ENCODE measurements at regions not wholly inside any gene's neighbourhood (a gene's known extent, or its start where the extent isn't known, plus 50 kb on each side); places are given as distances from the start of the nearest gene placed in this dataset.

DNA sequence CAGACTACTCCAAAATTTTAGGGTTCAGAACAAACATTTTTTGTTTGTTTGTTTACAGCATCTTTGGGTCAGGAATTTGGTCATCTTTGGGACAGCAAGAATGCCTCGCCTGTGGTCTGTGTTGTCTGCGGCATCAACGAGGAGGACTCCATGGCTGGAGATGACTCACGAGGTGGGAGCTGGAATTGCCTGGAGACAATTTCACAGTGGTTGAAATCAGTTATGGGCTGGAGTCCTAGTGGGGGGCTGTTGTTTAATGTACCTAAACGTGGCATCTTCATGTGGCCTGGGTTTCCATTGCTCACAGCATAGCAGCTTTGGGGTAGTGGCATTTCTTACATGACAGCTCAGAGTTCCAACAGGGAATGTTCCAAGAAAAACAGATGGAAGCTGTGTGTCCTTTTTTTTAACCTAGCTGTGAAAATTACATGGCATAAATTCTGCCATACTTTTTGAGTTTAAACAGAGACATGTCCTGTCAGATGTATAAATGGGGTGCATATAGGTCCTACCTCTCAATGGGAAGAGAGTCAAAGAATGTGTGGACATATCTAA, 507.3 kb upstream of the CBLB start:
- ATAC-seq: no peak
- DNase-seq: no peak
- no peak overlapping the region for H3K27ac Mint-ChIP-seq
- peaks cover 2% of the 10 kb centered on the region for H3K4me1 Mint-ChIP-seq
- H3K9me3 ChIP-seq (ENCODE audit: control insufficient read depth, low read length, poor library complexity, severe bottlenecking): no peaks in the 10 kb centered on the region
- H3K36me3 Mint-ChIP-seq (ENCODE audit: low read depth): no peaks in the 10 kb centered on the region
- peaks cover 6% of the 10 kb centered on the region for H3K27me3 Mint-ChIP-seq
- no peak overlapping the region for H3K4me3 Mint-ChIP-seq

DNA sequence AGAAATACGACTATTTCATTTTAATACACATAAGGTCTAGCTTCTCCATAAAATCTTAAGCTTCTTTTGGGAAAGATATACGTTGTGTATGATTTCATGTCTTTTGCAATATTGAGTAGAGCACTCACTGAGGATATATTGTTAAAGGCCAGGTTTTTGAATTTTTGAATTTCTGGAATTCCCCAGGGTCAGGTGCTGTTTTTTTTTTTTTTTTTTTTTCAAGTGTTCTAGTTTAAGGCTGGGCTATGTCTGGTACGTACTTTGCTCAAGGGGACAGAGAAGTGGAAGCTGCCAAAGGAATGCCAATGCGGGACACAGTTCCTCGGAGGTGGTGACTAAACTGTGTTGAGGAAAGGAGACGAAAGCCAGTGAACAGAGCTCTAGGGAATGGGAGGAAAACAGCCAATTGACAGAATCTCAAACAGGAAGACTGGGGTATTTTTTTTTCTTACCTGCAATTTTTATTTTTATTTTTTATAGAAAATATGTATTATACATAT, 510.5 kb upstream of the CBLB start:
- Mint-ChIP-seq H3K27ac (no peak overlapping the region), H3K27me3 (no peaks in the 10 kb centered on the region), H3K36me3 (ENCODE audit: low read depth) (no peaks in the 10 kb centered on the region), H3K4me1 (no peaks in the 10 kb centered on the region), H3K4me3 (no peak overlapping the region)
- ATAC-seq: no peak
- H3K9me3 ChIP-seq (ENCODE audit: control insufficient read depth, low read length, poor library complexity, severe bottlenecking): no peaks in the 10 kb centered on the region
- no peak for DNase-seq

DNA sequence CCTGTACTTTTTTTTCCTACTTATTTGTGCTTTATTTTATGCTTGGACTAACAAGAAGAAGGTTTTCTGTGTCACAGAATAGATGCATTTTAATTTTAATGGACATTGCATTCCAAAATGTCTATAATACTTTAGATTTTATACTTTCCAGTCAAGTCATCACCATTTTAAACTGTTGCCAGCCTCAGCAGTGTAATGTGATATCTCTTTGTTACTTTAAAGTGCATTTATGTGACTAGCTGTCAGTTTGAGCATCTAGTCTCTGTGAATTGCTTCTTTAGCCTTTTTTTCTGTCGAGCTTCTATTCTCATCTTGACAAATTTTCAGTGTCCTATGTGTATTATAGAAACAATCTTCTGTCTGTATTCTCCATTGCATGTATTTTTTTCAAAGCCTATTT, 511.4 kb upstream of the CBLB start:
- H3K9me3 ChIP-seq (ENCODE audit: control insufficient read depth, low read length, poor library complexity, severe bottlenecking): no peaks in the 10 kb centered on the region
- no peaks in the 10 kb centered on the region for H3K4me1 Mint-ChIP-seq
- no peak for ATAC-seq
- no peak overlapping the region for H3K4me3 Mint-ChIP-seq
- H3K36me3 Mint-ChIP-seq (ENCODE audit: low read depth): no peaks in the 10 kb centered on the region
- no peaks in the 10 kb centered on the region for H3K27me3 Mint-ChIP-seq
- H3K27ac Mint-ChIP-seq: no peak overlapping the region
- DNase-seq: no peak

DNA sequence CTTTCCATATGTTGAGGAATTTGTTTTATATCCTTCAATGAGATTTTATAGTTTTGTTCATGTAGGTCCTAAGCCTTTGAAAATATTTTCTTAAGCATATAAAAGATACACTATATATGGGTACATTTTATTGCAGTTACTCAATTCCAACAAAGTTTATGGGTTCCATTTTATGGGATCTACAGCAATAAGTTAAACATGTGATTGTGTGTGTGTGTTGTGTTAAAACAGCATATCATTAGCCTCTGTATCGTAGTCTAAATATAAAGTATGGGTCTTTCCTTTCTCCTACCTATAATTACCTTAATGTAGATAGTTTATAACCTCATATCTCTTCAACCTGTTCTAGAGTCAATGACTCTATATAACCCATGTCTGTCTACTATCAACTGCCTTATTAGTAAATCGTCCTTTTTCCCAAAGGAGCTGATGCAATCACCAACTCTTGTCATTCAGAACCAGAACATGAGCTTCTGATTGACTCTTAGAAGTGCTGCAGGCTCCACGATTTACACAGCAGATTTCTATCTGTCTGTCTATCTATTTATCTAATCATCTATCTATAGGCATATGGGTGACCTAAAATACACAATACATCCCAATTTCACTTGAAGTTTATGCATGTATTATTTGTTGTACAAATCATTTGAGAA, 512.6 kb upstream of the CBLB start:
- ATAC-seq: no peak
- Mint-ChIP-seq H3K27ac (no peak overlapping the region), H3K4me1 (no peaks in the 10 kb centered on the region)

DNA sequence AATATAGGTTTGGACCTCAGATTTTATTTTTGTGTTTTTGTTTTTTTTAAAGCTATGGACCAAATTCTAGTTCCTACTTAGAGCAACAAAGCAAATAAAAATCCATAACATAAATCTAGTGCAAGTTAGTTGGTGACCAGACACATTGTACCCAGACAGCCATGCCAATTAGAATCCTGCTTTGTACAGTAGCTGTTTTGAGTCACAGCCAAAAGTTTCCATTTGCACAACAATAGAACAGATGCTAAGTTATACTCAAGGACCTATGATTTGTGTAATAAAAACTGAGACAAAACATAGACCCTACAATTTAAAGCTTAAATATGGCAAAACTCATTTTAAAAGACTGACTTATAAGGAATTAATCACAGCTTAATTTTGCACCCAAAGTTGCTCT, 513.1 kb upstream of the CBLB start:
- Mint-ChIP-seq H3K27me3 (no peaks in the 10 kb centered on the region), H3K36me3 (ENCODE audit: low read depth) (no peaks in the 10 kb centered on the region), H3K4me3 (no peak overlapping the region), H3K27ac (no peak overlapping the region), H3K4me1 (no peaks in the 10 kb centered on the region)
- no peak for ATAC-seq
- no peak for DNase-seq
- no peaks in the 10 kb centered on the region for H3K9me3 ChIP-seq (ENCODE audit: control insufficient read depth, low read length, poor library complexity, severe bottlenecking)

More for the DNA sequence above, 512.6 kb upstream of the CBLB start:
- DNase-seq: no peak
- no peaks in the 10 kb centered on the region for H3K9me3 ChIP-seq (ENCODE audit: control insufficient read depth, low read length, poor library complexity, severe bottlenecking)
- Mint-ChIP-seq H3K36me3 (ENCODE audit: low read depth) (no peaks in the 10 kb centered on the region), H3K4me3 (no peak overlapping the region), H3K27me3 (no peaks in the 10 kb centered on the region)

DNA sequence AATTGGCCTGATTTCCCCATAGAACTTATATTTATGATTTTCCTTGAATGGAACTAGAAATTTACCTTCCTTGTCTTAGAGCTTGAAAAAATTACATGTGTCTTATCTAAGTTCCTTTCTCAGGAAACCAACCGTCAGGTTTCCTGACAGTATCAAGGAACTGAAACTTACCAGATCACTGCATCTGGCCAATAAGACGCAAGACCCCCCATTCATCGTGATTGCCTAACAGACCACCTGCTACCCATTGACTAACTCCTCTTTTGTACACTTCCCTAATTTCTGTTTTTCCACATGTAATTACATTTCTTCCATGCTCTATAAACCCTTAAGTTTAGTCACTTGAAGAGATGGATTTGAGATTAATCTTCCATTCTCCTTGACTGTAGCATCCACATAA, 517.2 kb upstream of the CBLB start:
- no peaks in the 10 kb centered on the region for H3K4me1 Mint-ChIP-seq
- no peak for ATAC-seq
- no peaks in the 10 kb centered on the region for H3K27me3 Mint-ChIP-seq
- DNase-seq: no peak
- no peak overlapping the region for H3K27ac Mint-ChIP-seq
- H3K36me3 Mint-ChIP-seq (ENCODE audit: low read depth): no peaks in the 10 kb centered on the region
- H3K4me3 Mint-ChIP-seq: no peak overlapping the region
- H3K9me3 ChIP-seq (ENCODE audit: control insufficient read depth, low read length, poor library complexity, severe bottlenecking): no peaks in the 10 kb centered on the region

DNA sequence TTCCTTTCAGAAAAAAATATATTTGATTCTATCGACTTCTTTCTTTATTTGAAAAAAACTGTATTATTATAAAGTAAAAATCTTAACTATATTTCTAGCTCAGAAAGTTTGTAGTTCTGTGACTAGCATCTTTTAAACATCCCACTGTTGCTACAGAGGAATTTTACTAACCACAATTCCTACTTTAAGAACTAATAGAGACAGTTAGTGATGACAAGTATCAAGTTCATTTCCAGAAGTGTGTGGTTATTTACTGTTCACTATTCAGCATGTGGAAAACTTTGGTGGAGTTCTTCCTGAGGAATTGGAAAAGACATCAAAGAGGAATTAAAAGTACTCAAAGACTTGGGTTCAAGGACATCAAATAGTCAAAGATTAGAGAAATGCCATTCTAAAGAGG, 524.1 kb upstream of the CBLB start:
- Mint-ChIP-seq H3K36me3 (ENCODE audit: low read depth) (no peaks in the 10 kb centered on the region), H3K4me3 (no peak overlapping the region), H3K27ac (no peak overlapping the region), H3K4me1 (no peaks in the 10 kb centered on the region), H3K27me3 (no peaks in the 10 kb centered on the region)
- ATAC-seq: no peak
- no peaks in the 10 kb centered on the region for H3K9me3 ChIP-seq (ENCODE audit: control insufficient read depth, low read length, poor library complexity, severe bottlenecking)
- DNase-seq: no peak

DNA sequence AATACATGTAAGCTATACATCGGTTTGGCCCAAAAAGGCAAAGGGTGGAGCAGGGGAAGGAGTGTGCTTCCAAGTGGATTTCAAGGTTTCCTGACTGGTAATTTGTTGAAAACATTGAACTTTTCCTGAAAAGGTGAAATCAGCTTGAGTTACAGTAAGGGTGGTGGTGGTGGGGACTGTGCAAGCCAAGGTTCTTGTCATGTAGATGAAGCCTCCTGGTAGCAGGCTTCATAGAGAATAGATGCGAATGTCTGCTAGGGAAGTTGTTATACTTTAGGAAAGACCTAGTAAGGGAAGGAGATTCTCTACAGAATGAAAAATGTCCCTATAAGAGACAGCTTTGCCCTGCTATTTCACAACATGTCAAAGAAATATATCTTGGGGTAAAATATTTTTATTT, 528.2 kb upstream of the CBLB start:
- Mint-ChIP-seq H3K4me1 (no peaks in the 10 kb centered on the region), H3K27me3 (no peaks in the 10 kb centered on the region), H3K36me3 (ENCODE audit: low read depth) (no peaks in the 10 kb centered on the region), H3K4me3 (no peak overlapping the region), H3K27ac (no peak overlapping the region)
- no peak for DNase-seq
- ATAC-seq: no peak
- H3K9me3 ChIP-seq (ENCODE audit: control insufficient read depth, low read length, poor library complexity, severe bottlenecking): no peaks in the 10 kb centered on the region

DNA sequence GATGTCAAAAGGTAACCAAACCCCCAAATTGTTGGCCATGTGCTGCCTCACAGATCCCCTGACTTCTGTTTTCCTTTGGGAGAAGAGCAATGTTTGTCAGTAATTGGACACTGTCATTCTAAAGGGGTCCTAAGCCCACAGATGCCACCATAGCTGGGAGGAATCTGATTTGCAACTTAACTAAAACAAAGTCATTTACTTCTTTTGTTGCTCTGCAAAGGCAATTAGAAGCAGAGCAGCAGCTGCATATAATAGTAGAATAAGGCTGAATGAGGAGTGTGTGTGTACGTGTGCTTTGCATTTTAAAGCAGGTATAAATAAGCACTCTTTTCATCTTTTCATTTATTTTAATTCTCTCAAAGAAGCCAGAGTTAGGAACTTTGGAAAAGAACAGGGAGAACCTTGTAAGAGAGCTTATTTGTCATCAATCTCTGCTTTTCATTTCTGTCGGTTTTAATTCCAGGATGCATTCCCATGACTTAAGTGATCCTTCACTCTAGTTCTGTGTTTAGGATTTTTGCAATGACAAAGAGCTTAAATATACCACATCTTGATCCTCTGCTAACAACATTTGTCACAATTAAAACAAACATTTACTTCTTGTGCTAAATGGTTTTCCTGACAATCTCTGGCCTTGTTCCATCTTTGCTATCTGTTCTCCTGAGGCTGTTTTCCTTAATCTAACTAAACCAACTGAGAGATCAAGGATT, 530.2 kb upstream of the CBLB start:
- no peaks in the 10 kb centered on the region for H3K27me3 Mint-ChIP-seq
- no peak overlapping the region for H3K4me3 Mint-ChIP-seq
- no peaks in the 10 kb centered on the region for H3K4me1 Mint-ChIP-seq
- H3K36me3 Mint-ChIP-seq (ENCODE audit: low read depth): no peaks in the 10 kb centered on the region
- DNase-seq (no peak), ATAC-seq (no peak)
- no peaks in the 10 kb centered on the region for H3K9me3 ChIP-seq (ENCODE audit: control insufficient read depth, low read length, poor library complexity, severe bottlenecking)
- H3K27ac Mint-ChIP-seq: no peak overlapping the region

DNA sequence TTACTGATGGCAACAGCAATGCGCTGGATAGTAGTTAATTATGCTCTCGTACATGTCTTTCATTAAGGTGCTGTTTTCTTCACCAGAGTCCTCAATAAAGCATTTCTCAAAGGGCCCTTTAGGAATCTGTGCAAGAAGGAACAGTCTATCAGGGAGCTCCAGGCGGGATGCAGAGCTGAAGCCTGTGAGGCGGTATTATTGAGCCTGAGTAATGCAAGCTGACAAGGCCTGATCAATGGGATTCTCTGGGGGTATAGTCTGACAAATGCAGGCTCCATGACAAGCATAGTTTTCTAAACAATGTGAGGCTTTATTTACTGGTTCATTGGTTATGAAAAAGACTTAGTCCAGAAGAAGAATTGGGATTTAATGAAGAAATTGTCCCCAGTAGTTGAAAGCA, 530.9 kb upstream of the CBLB start:
- Mint-ChIP-seq H3K27ac (no peak overlapping the region), H3K4me3 (no peak overlapping the region), H3K27me3 (no peaks in the 10 kb centered on the region), H3K4me1 (no peaks in the 10 kb centered on the region), H3K36me3 (ENCODE audit: low read depth) (no peaks in the 10 kb centered on the region)
- H3K9me3 ChIP-seq (ENCODE audit: control insufficient read depth, low read length, poor library complexity, severe bottlenecking): no peaks in the 10 kb centered on the region
- no peak for DNase-seq
- no peak for ATAC-seq

DNA sequence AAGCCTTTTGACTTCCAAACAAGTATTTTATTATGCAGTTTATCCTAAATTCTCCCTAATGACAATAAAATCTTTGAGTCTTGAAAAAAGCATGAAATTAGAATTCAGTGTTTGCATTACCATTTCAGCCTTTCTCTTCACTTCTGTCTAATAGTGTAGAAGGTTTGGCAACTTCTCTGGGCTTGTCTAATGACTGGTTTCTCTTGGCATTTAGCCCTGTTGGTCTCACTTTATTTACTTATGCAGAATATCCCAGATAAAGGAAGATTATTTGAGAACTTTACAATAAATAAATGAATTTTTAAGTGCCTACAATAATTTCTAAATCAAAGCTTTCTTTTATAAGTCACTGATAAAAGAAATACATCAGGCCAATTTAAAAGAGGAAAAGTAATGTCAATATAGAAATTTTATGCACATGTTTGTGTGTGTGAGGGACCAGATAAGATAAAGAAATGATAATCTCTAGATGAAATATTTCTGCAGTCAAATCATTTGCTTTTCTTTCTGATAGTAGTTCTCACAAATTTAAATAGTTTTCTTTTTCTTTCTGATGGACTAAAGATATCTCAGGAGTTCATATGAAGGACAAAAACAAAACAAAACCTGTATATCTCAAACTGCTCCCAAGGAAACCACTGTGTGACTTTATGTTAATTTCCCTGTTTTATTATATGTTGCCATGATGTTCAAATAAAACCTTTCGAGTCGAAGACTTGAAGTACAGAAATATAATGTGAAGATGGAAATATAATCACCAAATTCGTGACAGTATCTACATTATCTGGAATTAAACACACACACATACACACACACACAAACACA, 533.1 kb upstream of the CBLB start:
- no peaks in the 10 kb centered on the region for H3K27me3 Mint-ChIP-seq
- no peak overlapping the region for H3K4me3 Mint-ChIP-seq
- H3K27ac Mint-ChIP-seq: no peak overlapping the region
- no peaks in the 10 kb centered on the region for H3K9me3 ChIP-seq (ENCODE audit: control insufficient read depth, low read length, poor library complexity, severe bottlenecking)
- H3K36me3 Mint-ChIP-seq (ENCODE audit: low read depth): peaks cover 4% of the 10 kb centered on the region
- DNase-seq (no peak), ATAC-seq (no peak)
- no peaks in the 10 kb centered on the region for H3K4me1 Mint-ChIP-seq

DNA sequence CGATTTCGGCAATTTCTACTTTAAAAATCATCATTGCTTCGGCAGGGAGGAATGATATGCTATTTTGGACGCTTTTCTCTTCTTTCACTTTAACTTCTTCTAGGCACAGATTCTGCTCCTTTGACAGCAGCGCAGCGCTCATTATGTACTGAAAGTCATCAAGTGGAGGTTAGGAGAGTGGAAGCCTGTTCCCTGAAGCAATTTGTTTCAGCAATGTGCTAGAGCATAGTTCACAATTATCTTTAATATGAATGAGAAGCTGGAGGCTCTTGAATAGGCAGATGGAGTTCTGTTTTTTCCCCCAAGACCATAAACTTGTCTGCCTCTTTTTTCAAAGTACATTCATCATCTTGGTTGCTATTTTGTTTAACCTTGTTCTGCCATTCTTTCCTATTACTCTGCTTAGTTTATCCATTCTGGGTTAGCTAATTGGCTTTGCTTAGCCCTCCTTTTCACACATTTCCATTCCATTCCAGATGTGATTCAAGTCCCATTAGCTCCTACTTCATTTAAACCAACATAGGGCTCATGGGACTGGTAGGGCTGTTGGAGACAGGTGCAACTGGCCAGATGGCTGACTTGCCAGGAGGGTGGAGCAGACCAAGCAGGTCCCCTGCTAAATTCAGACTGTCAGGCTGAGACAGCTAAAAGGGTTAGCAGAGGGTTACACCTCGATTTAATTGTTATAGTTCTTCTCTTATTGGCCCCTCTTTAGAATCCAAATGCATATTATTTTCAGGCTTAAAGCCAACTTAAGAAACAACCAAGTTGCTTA, 534.7 kb upstream of the CBLB start:
- H3K4me3 Mint-ChIP-seq: no peak overlapping the region
- DNase-seq: no peak
- H3K27me3 Mint-ChIP-seq: no peaks in the 10 kb centered on the region
- H3K4me1 Mint-ChIP-seq: no peaks in the 10 kb centered on the region
- ATAC-seq: no peak
- H3K9me3 ChIP-seq (ENCODE audit: control insufficient read depth, low read length, poor library complexity, severe bottlenecking): no peaks in the 10 kb centered on the region
- no peak overlapping the region for H3K27ac Mint-ChIP-seq
- H3K36me3 Mint-ChIP-seq (ENCODE audit: low read depth): peaks cover 4% of the 10 kb centered on the region

DNA sequence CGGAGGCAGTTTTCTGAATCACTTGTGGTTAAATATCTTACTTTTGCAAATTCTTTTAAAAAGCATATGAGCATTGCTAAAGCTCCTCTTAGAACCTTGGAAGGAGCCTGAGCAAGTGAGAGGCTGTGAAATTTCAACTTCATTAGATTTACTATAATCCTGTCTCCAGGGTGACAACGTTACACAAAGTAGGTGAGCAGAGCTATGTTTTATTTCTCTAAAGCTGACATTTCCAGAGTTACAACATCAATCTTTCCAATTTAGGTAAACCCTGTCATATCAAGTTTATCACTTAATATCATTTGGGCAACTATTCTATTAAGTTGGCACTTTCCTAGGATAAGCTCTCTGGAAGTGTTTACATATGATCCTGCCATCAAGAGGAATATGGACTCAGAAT, 544.9 kb upstream of the CBLB start:
- H3K36me3 Mint-ChIP-seq (ENCODE audit: low read depth): no peaks in the 10 kb centered on the region
- H3K9me3 ChIP-seq (ENCODE audit: control insufficient read depth, low read length, poor library complexity, severe bottlenecking): no peaks in the 10 kb centered on the region
- H3K4me3 Mint-ChIP-seq: no peak overlapping the region
- ATAC-seq (no peak), DNase-seq (no peak)
- no peaks in the 10 kb centered on the region for H3K27me3 Mint-ChIP-seq
- no peaks in the 10 kb centered on the region for H3K4me1 Mint-ChIP-seq
- H3K27ac Mint-ChIP-seq: no peak overlapping the region
